ENCODE measurements at regions not wholly inside any gene's neighbourhood (a gene's known extent, or its start where the extent isn't known, plus 50 kb on each side); places are given as distances from the start of the nearest gene placed in this dataset.
"Not testable (repeated sequence)": the region's sequence is repeated elsewhere in the genome, so short reads cannot be mapped to it uniquely, and the experiment has no call there.

DNA sequence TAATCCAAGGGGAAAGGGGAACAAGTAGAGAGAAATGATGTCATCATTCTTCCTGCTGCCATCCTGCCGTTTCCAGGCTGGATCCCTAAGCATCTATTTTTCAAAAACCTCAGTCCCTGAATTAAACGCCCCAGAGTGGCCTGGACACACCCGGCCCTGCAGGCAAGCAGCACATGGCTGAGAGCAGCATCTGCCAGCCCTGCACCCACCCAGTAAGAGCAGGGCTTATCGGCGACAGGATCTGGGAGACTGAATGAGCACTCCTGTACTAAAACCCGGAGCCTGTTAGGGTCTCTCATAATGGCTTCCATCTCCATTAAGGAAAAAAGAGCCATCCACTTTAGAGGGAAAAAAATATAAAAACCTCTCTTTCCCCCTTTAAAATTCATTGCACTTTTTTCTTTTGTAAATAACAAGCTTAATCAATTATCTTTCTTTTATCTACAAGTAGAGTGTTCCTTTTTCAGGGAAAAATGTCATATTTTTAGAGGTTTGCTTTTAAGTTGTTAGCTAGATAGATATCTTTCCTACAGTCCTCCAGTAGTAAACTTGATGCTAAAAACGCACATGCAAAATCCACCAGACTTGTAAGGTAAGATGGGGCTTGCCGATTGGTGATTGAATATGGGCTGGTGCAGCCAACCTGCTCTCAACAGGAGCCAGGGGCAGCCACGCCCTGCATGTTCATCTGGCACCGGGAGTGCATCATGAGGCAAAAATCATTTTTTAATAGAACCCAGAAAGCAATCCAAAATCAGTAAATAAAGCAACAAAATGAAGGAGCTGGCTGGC lies 457.8 kb downstream of the EIPR1 start:
- peak; percentile 13 for DNase-seq

- DNase-seq = no peak
Measured at GRCh38 chr2:2919026-2919425, 458.6 kb downstream of the EIPR1 start.

DNA sequence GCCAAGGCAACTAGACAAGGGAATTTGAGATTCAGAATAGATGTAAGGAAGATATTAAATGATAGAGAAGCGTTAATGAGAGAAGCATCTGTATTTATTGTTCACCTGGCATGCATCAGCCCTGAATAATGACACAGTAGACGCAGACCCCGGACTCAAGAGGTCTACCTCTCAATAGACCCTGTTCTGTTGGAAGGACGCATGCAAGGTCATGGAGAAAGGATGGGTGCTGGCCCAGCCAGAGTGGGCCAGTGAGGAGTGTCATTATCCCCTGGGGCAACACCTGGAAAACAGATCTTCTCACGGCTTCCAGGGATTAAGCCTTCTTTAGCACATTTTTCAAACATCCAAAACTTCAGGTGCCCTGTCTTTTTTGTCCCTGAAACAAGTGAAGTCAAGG lies 461.0 kb downstream of the EIPR1 start:
- DNase-seq = no peak

DNA sequence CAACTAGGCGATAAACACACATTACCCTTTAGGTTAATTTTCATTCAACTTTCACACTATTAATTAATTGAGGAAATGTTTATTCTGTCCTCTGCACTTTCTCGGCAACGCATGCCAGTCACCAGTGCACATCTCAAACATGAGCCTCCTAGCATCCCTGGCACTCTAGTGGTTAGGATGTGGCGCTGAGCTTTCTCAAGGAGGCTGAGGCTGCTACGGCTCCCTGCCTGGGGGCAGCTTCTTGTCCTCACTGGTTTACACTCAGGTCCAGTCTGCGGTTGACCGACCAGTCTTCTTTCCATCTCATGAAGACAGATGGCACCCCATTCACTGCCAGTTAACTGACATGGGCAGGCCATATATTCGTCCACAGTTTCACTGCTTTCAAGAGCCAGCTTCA lies 463.4 kb downstream of the EIPR1 start:
- no peak for DNase-seq

- no peak for DNase-seq
Measured at GRCh38 chr2:2913601-2914120, 464.0 kb downstream of the EIPR1 start.

DNA sequence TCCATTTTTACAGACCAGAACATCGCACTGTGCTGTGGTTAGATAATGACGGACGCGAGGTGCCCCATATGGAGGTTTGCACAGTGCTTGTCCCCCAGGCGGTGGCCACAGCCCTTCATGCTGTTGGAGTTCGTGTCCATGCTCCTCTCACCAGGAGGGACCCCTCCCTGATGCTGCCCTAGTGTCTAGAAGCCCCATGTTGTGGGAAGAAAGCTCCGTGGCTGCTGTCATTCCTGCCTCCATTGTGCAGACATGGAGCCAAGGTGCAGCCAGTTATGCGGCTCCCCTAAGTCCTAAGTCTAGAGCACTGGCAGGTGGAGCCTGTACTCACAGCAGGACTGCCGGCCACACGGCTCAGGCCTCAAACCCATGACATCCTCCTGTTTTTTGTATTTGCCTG lies 464.9 kb downstream of the EIPR1 start:
- no peak for DNase-seq

GRCh38 chr2:2912293-2912692 lies 465.3 kb downstream of the EIPR1 start:
- DNase-seq = no peak

- DNase-seq = no peak
Measured at GRCh38 chr2:2910259-2910658, 467.4 kb downstream of the EIPR1 start.

GRCh38 chr2:2909086-2910035 lies 468.3 kb downstream of the EIPR1 start:
- no peak for DNase-seq

GRCh38 chr2:2906091-2906490 lies 471.5 kb downstream of the EIPR1 start:
- no peak for DNase-seq

DNA sequence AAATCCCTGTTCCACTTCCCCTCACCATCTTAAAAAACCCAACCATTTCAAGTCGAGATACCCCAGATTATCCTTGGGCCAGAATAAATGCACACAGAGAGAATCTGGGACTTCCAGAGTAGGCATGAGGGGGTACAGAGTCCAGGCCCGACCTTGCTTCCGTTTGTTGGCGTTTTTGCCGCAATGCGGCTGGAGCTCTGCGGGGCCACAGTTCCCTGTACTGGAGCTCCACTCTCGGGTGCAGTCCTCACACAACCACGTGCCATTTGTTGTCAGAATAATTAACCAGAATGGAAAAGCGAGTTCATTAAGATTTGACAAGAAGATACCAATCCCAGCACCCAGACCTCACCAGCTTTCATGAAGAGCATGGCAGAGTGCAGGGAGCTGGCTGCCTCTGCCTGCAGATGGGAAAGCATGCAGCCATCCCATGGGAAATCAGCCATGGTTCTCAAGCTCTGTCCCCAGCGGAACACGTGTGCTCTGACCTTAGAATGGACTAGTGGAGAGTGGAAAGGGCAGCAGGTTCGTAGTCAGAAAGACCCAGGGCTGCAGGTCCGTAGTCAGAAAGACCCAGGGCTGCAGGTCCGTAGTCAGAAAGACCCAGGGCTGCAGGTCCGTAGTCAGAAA lies 472.8 kb downstream of the EIPR1 start:
- DNase-seq = no peak

DNA sequence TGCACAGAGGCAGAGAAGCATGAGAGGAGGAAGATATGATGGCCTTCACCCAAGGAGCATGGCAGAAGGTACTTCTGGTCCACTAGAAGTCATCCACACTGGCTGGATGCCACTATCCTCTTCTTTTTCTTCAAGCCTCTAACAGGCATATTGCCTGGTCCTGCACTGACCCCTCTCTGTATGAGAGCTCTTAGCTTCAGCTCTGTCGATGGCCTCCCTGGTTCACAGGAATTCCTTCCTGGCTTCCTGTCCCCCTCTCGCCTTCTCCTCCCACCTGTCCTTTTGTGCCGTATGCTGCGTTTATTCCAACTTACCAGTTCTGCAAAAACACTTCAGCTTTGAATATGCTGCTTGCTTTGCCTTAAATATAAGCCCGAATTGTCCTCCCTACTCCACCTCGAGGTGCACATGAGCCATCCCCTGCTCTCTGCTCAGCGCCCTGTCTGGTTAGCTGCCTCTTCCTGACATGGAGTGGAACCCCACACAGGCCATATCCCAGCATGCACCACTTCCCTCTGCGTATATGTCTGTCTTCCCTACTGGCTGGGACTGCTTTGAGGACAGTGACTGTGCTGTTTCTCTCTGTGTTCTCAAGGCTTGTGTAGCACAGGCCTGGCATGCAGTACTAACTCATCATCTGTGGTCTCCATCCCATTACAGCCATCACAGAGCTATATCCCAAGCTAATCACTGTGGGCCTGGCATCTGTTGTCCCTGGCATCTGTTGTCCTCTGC lies 474.9 kb downstream of the EIPR1 start:
- DNase-seq = no peak

- no peak for DNase-seq
Measured at GRCh38 chr2:2901384-2902345, 476.0 kb downstream of the EIPR1 start.

GRCh38 chr2:2899826-2900225 lies 477.8 kb downstream of the EIPR1 start:
- no peak for DNase-seq

DNA sequence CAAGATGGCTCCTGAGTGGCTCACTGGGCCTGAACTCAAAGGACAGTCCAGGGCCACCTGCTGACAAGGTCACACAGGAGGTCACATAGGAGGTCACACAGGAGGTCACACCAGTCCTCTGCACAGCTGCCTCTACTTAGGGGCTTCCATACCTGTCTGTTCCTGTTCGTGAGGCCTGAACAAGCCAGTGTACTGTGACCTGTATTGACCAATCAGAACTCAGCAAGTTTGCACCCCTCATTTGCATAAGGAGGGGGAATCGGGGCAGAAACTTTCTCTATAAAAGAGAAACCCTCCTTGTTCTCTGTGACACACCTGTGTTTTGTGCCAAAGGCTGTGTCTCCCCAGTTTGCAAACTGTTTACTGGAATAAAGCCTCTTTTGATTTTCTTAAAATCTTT lies 478.9 kb downstream of the EIPR1 start:
- DNase-seq = no peak

DNA sequence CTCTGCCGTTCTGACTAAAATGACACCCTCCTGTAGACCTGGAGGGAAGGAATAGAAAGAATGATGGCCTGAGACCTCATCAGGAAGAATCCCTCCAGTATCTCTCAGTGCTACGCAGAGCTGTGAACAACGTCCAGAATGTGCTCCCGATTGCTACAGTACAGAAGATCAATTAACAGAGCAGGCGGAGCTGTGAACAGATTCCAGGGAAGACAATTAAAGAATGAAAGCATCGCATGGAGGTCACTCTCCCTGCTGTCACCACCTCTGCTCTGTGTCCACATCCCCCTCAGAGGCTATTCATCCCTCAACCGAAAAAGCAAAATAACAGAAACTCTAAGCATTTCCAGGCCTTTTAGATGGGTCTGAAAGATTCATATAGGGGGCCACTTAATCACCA lies 481.0 kb downstream of the EIPR1 start:
- no peak for DNase-seq

DNA sequence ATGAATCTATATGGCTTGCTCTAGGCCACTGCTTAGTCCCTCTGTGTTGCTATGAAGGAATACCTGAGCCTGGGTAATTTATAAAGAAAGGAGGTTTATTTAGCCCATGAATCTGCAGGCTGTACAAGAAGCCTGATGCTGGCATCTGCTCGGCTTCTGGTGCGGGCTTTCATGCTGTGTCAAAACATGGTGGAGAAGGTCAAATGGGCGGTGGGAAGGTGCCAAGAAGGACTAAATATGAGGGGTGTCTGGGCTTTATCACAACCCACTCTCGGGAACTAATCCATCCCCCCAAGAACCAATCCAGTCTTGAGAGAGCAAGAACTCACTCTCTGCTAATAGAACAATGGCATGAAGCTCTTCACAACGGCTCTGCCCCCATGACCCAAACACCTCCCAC lies 481.6 kb downstream of the EIPR1 start:
- DNase-seq = no peak

GRCh38 chr2:2894011-2894410 lies 483.6 kb downstream of the EIPR1 start:
- DNase-seq = not testable (repeated sequence)

DNA sequence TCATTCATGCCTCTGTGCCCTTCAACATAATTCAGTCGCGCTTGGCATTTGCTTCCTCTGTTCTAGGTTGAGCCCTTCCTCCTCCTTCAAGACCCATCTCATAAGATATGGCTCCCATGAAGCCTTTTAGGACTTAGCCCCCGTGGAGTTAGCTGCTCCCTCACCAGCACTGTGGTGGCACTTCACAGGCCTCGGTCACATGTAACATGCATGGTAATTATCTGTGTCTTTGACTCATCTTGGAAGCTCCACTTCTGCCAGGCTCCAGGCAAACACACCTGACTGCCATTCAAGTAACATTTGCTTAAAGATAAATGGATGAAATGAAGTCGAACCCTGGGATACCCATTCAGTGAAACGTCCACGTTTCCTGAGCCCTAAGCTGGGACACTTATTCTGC lies 484.7 kb downstream of the EIPR1 start:
- DNase-seq = no peak

- DNase-seq = no peak
Measured at GRCh38 chr2:2892378-2892777, 485.2 kb downstream of the EIPR1 start.

GRCh38 chr2:2890901-2891300 lies 486.7 kb downstream of the EIPR1 start:
- no peak for DNase-seq

Measured in NCI-H1694 treated with DMSO at 0.1 percent for 48 hours (cell line).